Panc1 (cell line): ENCODE measurements at regions not wholly inside any gene's neighbourhood (a gene's known extent, or its start where the extent isn't known, plus 50 kb on each side); places are given as distances from the start of the nearest gene placed in this dataset.

ENCODE experiments used
- ATAC-seq: fragments of 200-7000 bp; cut with Tn5 transposase; 2 replicates; pipeline ENCODE4 v1.9.1; 2020; ENCODE audit warnings: mild to moderate bottlenecking, moderate library complexity
- BruUV-seq: library from RNA; stranded (reverse); fragments of 400-500 nt; replicated peaks from 2 replicates; lab custom pipeline; 2021; lab: Mats Ljungman, UMichigan
- CTCF ChIA-PET: fragments of 300-600 bp; sonication (Branson Sonifier 250); formaldehyde crosslinking; loops from one replicate; lab custom pipeline; 2022; ENCODE audit warnings: antibody characterized with exemption; lab: Charles Lee
- POLR2A ChIA-PET: fragments of 300-600 bp; sonication (Branson Sonifier 250); formaldehyde crosslinking; loops from one replicate; lab custom pipeline; 2022; ENCODE audit warnings: antibody characterized with exemption; lab: Charles Lee
- DNase-seq: peaks from one replicate; pipeline ENCODE4 v3.0.0-alpha.2; 2010; ENCODE audit warnings: low read depth, low spot score
- H3K27ac ChIP-seq: 2 replicates; pipeline ENCODE4 v1.5.1; 2011; ENCODE audit warnings: mild to moderate bottlenecking, low read length, inconsistent platforms
- H3K27me3 ChIP-seq: fragments of 200-500 bp; sonication (Bioruptor generic); 2 replicates; pipeline ENCODE4 v1.6.0; 2014; ENCODE audit warnings: low read length, inconsistent platforms; ENCODE audit not compliant: control insufficient read depth, insufficient read depth
- H3K36me3 ChIP-seq: fragments of 200-500 bp; sonication (Bioruptor generic); 2 replicates; pipeline ENCODE4 v1.5.1; 2014; ENCODE audit warnings: inconsistent platforms, mild to moderate bottlenecking, low read length, moderate library complexity; ENCODE audit not compliant: control insufficient read depth, insufficient read depth
- H3K4me1 ChIP-seq: 2 replicates; pipeline ENCODE4 v1.5.1; 2011; ENCODE audit warnings: inconsistent platforms, mild to moderate bottlenecking, low read length, moderate library complexity; ENCODE audit not compliant: control insufficient read depth, insufficient read depth
- H3K4me3 ChIP-seq, 2 experiments: 2 replicates each; pipeline ENCODE4 v1.5.1; 2011 to 2012; ENCODE audit warnings: low read depth in 2 of 2, low read length in 2 of 2, mild to moderate bottlenecking in 2 of 2, inconsistent platforms in 1 of 2, moderate library complexity in 1 of 2
- H3K9me3 ChIP-seq: fragments of 200-500 bp; sonication (Bioruptor generic); 2 replicates; pipeline ENCODE4 v1.5.1; 2014; ENCODE audit warnings: low read depth, mild to moderate bottlenecking, inconsistent platforms, low read length, moderate library complexity; ENCODE audit not compliant: control insufficient read depth, insufficient read depth
- POLR2AphosphoS5 ChIP-seq: IDR thresholded peaks from 2 replicates; pipeline ENCODE4 v1.6.1; 2012; ENCODE audit warnings: mild to moderate bottlenecking, low read depth, low read length, moderate library complexity
- SIN3A ChIP-seq: IDR thresholded peaks from 2 replicates; pipeline ENCODE4 v1.6.1; 2012; ENCODE audit warnings: low read depth, mild to moderate bottlenecking, low read length, moderate library complexity, borderline replicate concordance; ENCODE audit not compliant: insufficient read depth
- TCF7L2 ChIP-seq: IDR thresholded peaks from 2 replicates; pipeline ENCODE4 v1.6.1; 2011; ENCODE audit warnings: mild to moderate bottlenecking, low read depth, low read length, inconsistent platforms
- in situ Hi-C: cut with HindIII; loops from 2 replicates; pipeline ENCODE4 v1.10.0; 2016; ENCODE audit warnings: low sequenced_read_pairs, low pct_unique_long_range_greater_than_20kb
- intact Hi-C: fragments of 100-400 bp; cut with micrococcal nuclease; formaldehyde crosslinking; loops from one replicate; pipeline ENCODE4 v1.10.0; 2022; ENCODE audit not compliant: unreplicated experiment
- TF ChIP-seq, protein P1 (sequence below), 2 experiments: IDR thresholded peaks; 2 replicates each; pipeline ENCODE4 v1.6.1; 2011 to 2012; ENCODE audit warnings: low read depth in 2 of 2, control low read depth in 1 of 2, low read length in 1 of 2, mild to moderate bottlenecking in 1 of 2, moderate library complexity in 1 of 2; ENCODE audit not compliant: insufficient read depth in 1 of 2
- TF ChIP-seq, protein P2 (sequence below): fragments of 450-650 bp; IDR thresholded peaks from 2 replicates; pipeline ENCODE4 v1.5.1; 2017; ENCODE audit warnings: mild to moderate bottlenecking

GRCh38 chr10:10164848-10165247 is 852.8 kb upstream of the CELF2 start:
- in situ Hi-C loops, result no loop called here
- ATAC-seq (no peak), DNase-seq (no peak)
- ChIA-PET POLR2A (no interaction called here), CTCF (no interaction called here)
- no peak overlapping the region for H3K27ac ChIP-seq
- TF ChIP-seq SIN3A, result no peak
- TF ChIP-seq, protein P1, sequence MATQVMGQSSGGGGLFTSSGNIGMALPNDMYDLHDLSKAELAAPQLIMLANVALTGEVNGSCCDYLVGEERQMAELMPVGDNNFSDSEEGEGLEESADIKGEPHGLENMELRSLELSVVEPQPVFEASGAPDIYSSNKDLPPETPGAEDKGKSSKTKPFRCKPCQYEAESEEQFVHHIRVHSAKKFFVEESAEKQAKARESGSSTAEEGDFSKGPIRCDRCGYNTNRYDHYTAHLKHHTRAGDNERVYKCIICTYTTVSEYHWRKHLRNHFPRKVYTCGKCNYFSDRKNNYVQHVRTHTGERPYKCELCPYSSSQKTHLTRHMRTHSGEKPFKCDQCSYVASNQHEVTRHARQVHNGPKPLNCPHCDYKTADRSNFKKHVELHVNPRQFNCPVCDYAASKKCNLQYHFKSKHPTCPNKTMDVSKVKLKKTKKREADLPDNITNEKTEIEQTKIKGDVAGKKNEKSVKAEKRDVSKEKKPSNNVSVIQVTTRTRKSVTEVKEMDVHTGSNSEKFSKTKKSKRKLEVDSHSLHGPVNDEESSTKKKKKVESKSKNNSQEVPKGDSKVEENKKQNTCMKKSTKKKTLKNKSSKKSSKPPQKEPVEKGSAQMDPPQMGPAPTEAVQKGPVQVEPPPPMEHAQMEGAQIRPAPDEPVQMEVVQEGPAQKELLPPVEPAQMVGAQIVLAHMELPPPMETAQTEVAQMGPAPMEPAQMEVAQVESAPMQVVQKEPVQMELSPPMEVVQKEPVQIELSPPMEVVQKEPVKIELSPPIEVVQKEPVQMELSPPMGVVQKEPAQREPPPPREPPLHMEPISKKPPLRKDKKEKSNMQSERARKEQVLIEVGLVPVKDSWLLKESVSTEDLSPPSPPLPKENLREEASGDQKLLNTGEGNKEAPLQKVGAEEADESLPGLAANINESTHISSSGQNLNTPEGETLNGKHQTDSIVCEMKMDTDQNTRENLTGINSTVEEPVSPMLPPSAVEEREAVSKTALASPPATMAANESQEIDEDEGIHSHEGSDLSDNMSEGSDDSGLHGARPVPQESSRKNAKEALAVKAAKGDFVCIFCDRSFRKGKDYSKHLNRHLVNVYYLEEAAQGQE (IDR thresholded peaks at IDR 0.05; ENCODE audit: insufficient read depth in 1 of 2, low read depth in 2 of 2, low read length in 1 of 2), result no peak
- TF ChIP-seq POLR2AphosphoS5, result no peak
- TF ChIP-seq, protein P2, sequence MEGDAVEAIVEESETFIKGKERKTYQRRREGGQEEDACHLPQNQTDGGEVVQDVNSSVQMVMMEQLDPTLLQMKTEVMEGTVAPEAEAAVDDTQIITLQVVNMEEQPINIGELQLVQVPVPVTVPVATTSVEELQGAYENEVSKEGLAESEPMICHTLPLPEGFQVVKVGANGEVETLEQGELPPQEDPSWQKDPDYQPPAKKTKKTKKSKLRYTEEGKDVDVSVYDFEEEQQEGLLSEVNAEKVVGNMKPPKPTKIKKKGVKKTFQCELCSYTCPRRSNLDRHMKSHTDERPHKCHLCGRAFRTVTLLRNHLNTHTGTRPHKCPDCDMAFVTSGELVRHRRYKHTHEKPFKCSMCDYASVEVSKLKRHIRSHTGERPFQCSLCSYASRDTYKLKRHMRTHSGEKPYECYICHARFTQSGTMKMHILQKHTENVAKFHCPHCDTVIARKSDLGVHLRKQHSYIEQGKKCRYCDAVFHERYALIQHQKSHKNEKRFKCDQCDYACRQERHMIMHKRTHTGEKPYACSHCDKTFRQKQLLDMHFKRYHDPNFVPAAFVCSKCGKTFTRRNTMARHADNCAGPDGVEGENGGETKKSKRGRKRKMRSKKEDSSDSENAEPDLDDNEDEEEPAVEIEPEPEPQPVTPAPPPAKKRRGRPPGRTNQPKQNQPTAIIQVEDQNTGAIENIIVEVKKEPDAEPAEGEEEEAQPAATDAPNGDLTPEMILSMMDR, result no peak
- no peak for TF ChIP-seq TCF7L2
- no peaks in the 10 kb centered on the region for H3K9me3 ChIP-seq
- no TSS peak for BruUV-seq
- no peaks in the 10 kb centered on the region for H3K4me1 ChIP-seq
- H3K36me3 ChIP-seq, result no peaks in the 10 kb centered on the region
- H3K4me3 ChIP-seq, result no peak overlapping the region
- no peaks in the 10 kb centered on the region for H3K27me3 ChIP-seq
- intact Hi-C loops, result no loop called here

GRCh38 chr10:10165415-10165814 is 852.3 kb upstream of the CELF2 start:
- POLR2A ChIA-PET, result no interaction called here
- in situ Hi-C loops (no loop called here), intact Hi-C loops (no loop called here)
- H3K4me3 ChIP-seq, result no peak overlapping the region
- H3K27me3 ChIP-seq, result no peaks in the 10 kb centered on the region
- no peaks in the 10 kb centered on the region for H3K9me3 ChIP-seq
- BruUV-seq, result no TSS peak
- no peak overlapping the region for H3K27ac ChIP-seq
- H3K4me1 ChIP-seq, result no peaks in the 10 kb centered on the region
- no peak for ATAC-seq
- H3K36me3 ChIP-seq, result no peaks in the 10 kb centered on the region
- no peak for DNase-seq
- TF ChIP-seq, protein P1 (IDR thresholded peaks at IDR 0.05; ENCODE audit: insufficient read depth in 1 of 2, low read depth in 2 of 2, low read length in 1 of 2), result no peak
- no peak for TF ChIP-seq SIN3A
- no peak for TF ChIP-seq TCF7L2
- CTCF ChIA-PET, result no interaction called here
